K562 (cell line): ENCODE measurements at regions not wholly inside any gene's neighbourhood (a gene's known extent, or its start where the extent isn't known, plus 50 kb on each side); places are given as distances from the start of the nearest gene placed in this dataset.

ENCODE experiments used
- ATF3 ChIP-seq, 2 experiments: fragments of 450-650 bp in 1 of 2; sonication (generic) in 1 of 2; formaldehyde crosslinking in 1 of 2; IDR thresholded peaks in 1 of 2; conservative IDR thresholded peaks in 1 of 2; 2 replicates each; pipeline versions ENCODE4 v1.6.1 to v1.8.1; 2016 to 2023; ENCODE audit warnings: mild to moderate bottlenecking in 2 of 2, moderate library complexity in 2 of 2, inconsistent platforms in 1 of 2, missing genetic modification reagents in 1 of 2
- CEBPB ChIP-seq: fragments of 450-650 bp; IDR thresholded peaks from 2 replicates; pipeline ENCODE4 v1.6.1; 2016; ENCODE audit warnings: missing genetic modification characterization, missing compliant biosample characterization
- CREM ChIP-seq: IDR thresholded peaks from 2 replicates; pipeline ENCODE4 v1.6.1; 2014; ENCODE audit warnings: antibody characterized with exemption, low read depth
- CTCF ChIP-seq, 3 experiments: IDR thresholded peaks in 2 of 3; conservative IDR thresholded peaks in 1 of 3; 2 replicates each; pipeline ENCODE4 v1.5.1; 2011 to 2012; ENCODE audit warnings: low read length in 3 of 3, mild to moderate bottlenecking in 3 of 3, control low read depth in 2 of 3, improper control_type of control experiment in 1 of 3, inconsistent platforms in 1 of 3, low read depth in 1 of 3, mixed read lengths in 1 of 3, moderate library complexity in 1 of 3; ENCODE audit not compliant: insufficient read depth in 2 of 3
- ETS1 ChIP-seq: conservative IDR thresholded peaks from 2 replicates; pipeline ENCODE4 v1.6.1; 2011; ENCODE audit warnings: low read depth, mild to moderate bottlenecking, low read length; ENCODE audit not compliant: control insufficient read depth
- FOXJ3 ChIP-seq: sonication (generic); formaldehyde crosslinking; IDR thresholded peaks from 2 replicates; pipeline ENCODE4 v1.4.0; 2020; ENCODE audit warnings: mild to moderate bottlenecking, missing genetic modification reagents
- GATAD2B ChIP-seq: fragments of 450-650 bp; IDR thresholded peaks from 2 replicates; pipeline ENCODE4 v1.6.1; 2017; ENCODE audit warnings: mild to moderate bottlenecking, borderline replicate concordance
- KLF16 ChIP-seq: IDR thresholded peaks from 2 replicates; pipeline ENCODE4 v1.6.1; 2016; ENCODE audit warnings: antibody characterized with exemption
- SIN3A ChIP-seq, 2 experiments: fragments of 150-350 bp in 1 of 2; IDR thresholded peaks; 2 replicates each; pipeline ENCODE4 v1.6.1; 2011 to 2016; ENCODE audit warnings: borderline replicate concordance in 2 of 2, low read depth in 2 of 2, low read length in 2 of 2, mild to moderate bottlenecking in 2 of 2, moderate library complexity in 2 of 2; ENCODE audit not compliant: control insufficient read depth in 1 of 2

- TF ChIP-seq FOXJ3 (CRISPR knock-in tag) (no peak), KLF16 (no peak), CREM (no peak), CTCF (IDR thresholded peaks at IDR 0.05 in 2 of 3, conservative IDR thresholded peaks at IDR 0.05 in 1 of 3; ENCODE audit: insufficient read depth in 2 of 3, low read depth in 1 of 3, low read length in 3 of 3) (no peak), GATAD2B (no peak), ETS1 (no peak), CEBPB (tag) (no peak), ATF3 (IDR thresholded peaks at IDR 0.05) (no peak), ATF3 (CRISPR knock-in tag; conservative IDR thresholded peaks at IDR 0.05) (no peak), SIN3A (IDR thresholded peaks at IDR 0.05; ENCODE audit: borderline replicate concordance in 2 of 2, control insufficient read depth in 1 of 2, low read depth in 2 of 2, low read length in 2 of 2) (no peak)
Measured at GRCh38 chr9:79302569-79302968, 269.2 kb upstream of the TLE4 start.
